MM.1S (cell line): ENCODE measurements at regions not wholly inside any gene's neighbourhood (a gene's known extent, or its start where the extent isn't known, plus 50 kb on each side); places are given as distances from the start of the nearest gene placed in this dataset.

Experiments
- CTCF ChIP-seq: fragments of 300-600 bp; sonication (generic); IDR thresholded peaks from 2 replicates; pipeline ENCODE4 v1.5.1; 2016; ENCODE audit warnings: antibody characterized with exemption, low read length, mixed read lengths
- EZH2 ChIP-seq: fragments of 300-600 bp; sonication (generic); optimal IDR thresholded peaks from 2 replicates; pipeline ENCODE3; 2017; ENCODE audit warnings: low read depth, mild to moderate bottlenecking, antibody characterized with exemption, low read length, mixed read lengths
- EZH2phosphoT487 ChIP-seq: fragments of 300-600 bp; sonication (generic); IDR thresholded peaks from 2 replicates; pipeline ENCODE4 v1.6.1; 2018; ENCODE audit warnings: antibody characterized with exemption, low read length

GRCh38 chr13:97630725-97631124 lies 196.8 kb downstream of the RAP2A start:
- no peak for TF ChIP-seq CTCF
- TF ChIP-seq EZH2 = no peak
- TF ChIP-seq EZH2phosphoT487 = no peak
